Endothelial cell of umbilical vein (primary cell): ENCODE measurements at regions not wholly inside any gene's neighbourhood (a gene's known extent, or its start where the extent isn't known, plus 50 kb on each side); places are given as distances from the start of the nearest gene placed in this dataset.

Source experiments
- BruUV-seq: library from RNA; stranded (reverse); fragments of 400-500 nt; replicated peaks from 2 replicates; lab custom pipeline; 2021; lab: Mats Ljungman, UMichigan
- CTCF ChIA-PET: fragments of 300-600, 350-600 bp; sonication (Branson Sonifier 250); formaldehyde crosslinking; loops from one replicate; lab custom pipeline; 2021; ENCODE audit warnings: antibody characterized with exemption, inconsistent platforms; lab: Charles Lee
- POLR2A ChIA-PET: fragments of 300-600, 350-600 bp; sonication (Branson Sonifier 250); formaldehyde crosslinking; loops from one replicate; lab custom pipeline; 2021; ENCODE audit warnings: antibody characterized with exemption, inconsistent platforms; lab: Charles Lee
- DNase-seq: peaks from one replicate; pipeline ENCODE4 v3.0.0-alpha.2; 2011; ENCODE audit warnings: low read depth, low spot score
- FAIRE-seq: peaks from 2 replicates; lab custom pipeline; 2011; peaks lifted over from hg19 to GRCh38; lab: Jason Lieb, UNC
- H2AFZ ChIP-seq: 2 replicates; pipeline ENCODE4 v1.6.0; 2012; ENCODE audit warnings: low read depth, low read length, control low read depth, inconsistent platforms
- H3K27ac ChIP-seq: 2 replicates; pipeline ENCODE4 v1.5.1; 2011; ENCODE audit warnings: low read depth, mild to moderate bottlenecking, control low read depth, low read length, moderate library complexity; ENCODE audit not compliant: insufficient read depth
- H3K27me3 ChIP-seq, 2 experiments: 2 replicates each; pipeline versions ENCODE4 v1.6.0 to v1.6.1; 2011; ENCODE audit warnings: low read length in 2 of 2, mixed read lengths in 1 of 2; ENCODE audit not compliant: control insufficient read depth in 2 of 2, insufficient read depth in 2 of 2
- H3K36me3 ChIP-seq, 2 experiments: 2 replicates in 1 of 2; 3 replicates in 1 of 2; pipeline ENCODE4 v1.5.1; 2011; ENCODE audit warnings: low read length in 2 of 2, mild to moderate bottlenecking in 1 of 2, moderate library complexity in 1 of 2; ENCODE audit not compliant: control insufficient read depth in 2 of 2, insufficient read depth in 2 of 2; ENCODE audit errors: extremely low read depth in 1 of 2
- H3K4me1 ChIP-seq: 3 replicates; pipeline ENCODE4 v1.5.1; 2011; ENCODE audit warnings: mild to moderate bottlenecking, low read length; ENCODE audit not compliant: control insufficient read depth, insufficient read depth; ENCODE audit errors: extremely low read depth
- H3K4me2 ChIP-seq: 2 replicates; pipeline ENCODE4 v1.6.1; 2011; ENCODE audit warnings: low read length, control low read depth, mixed read lengths; ENCODE audit not compliant: insufficient read depth
- H3K4me3 ChIP-seq, 3 experiments: fragments of 200-600 bp in 1 of 3; sonication (generic), shearing (Covaris generic) in 1 of 3; replicated peaks in 1 of 3; 2 replicates each; pipeline ENCODE4 v1.5.1; 2011 to 2016; ENCODE audit warnings: control low read depth in 3 of 3, low read length in 3 of 3, mild to moderate bottlenecking in 2 of 3, inconsistent platforms in 1 of 3, low read depth in 1 of 3, moderate library complexity in 1 of 3; ENCODE audit not compliant: insufficient read depth in 1 of 3
- H3K79me2 ChIP-seq: 2 replicates; pipeline ENCODE4 v1.6.0; 2012; ENCODE audit warnings: low read length, inconsistent platforms; ENCODE audit not compliant: control insufficient read depth, insufficient read depth
- H3K9ac ChIP-seq: replicated peaks from 2 replicates; pipeline ENCODE3; 2011; ENCODE audit warnings: low read length, control low read depth; ENCODE audit not compliant: insufficient read depth; ENCODE audit errors: extremely low read depth
- H3K9me1 ChIP-seq: replicated peaks from 3 replicates; pipeline ENCODE4 v1.6.0; 2011; ENCODE audit warnings: mild to moderate bottlenecking, low read length; ENCODE audit not compliant: control insufficient read depth, insufficient read depth; ENCODE audit errors: extremely low read depth
- H3K9me3 ChIP-seq: replicated peaks from 2 replicates; pipeline ENCODE4 v1.5.1; 2012; ENCODE audit warnings: low read length, inconsistent platforms; ENCODE audit not compliant: control insufficient read depth, insufficient read depth
- H4K20me1 ChIP-seq: replicated peaks from 2 replicates; pipeline ENCODE3; 2011; ENCODE audit warnings: mild to moderate bottlenecking, low read length; ENCODE audit not compliant: control insufficient read depth, insufficient read depth; ENCODE audit errors: extremely low read depth
- EZH2 ChIP-seq: IDR thresholded peaks from 2 replicates; pipeline ENCODE4 v1.6.1; 2012; ENCODE audit warnings: borderline replicate concordance, low read depth, mild to moderate bottlenecking, moderate library complexity, low read length, inconsistent platforms; ENCODE audit not compliant: severe bottlenecking
- FOS ChIP-seq: IDR thresholded peaks from 2 replicates; pipeline ENCODE4 v1.6.1; 2011; ENCODE audit warnings: mild to moderate bottlenecking, low read length, moderate library complexity, borderline replicate concordance; ENCODE audit not compliant: insufficient read depth
- GATA2 ChIP-seq: IDR thresholded peaks from 2 replicates; pipeline ENCODE4 v1.7.0; 2011; ENCODE audit warnings: low read depth, mild to moderate bottlenecking, moderate library complexity, mixed read lengths, low read length; ENCODE audit not compliant: insufficient read length, insufficient read depth
- JUN ChIP-seq: IDR thresholded peaks from 2 replicates; pipeline ENCODE4 v1.6.1; 2011; ENCODE audit warnings: borderline replicate concordance, low read depth; ENCODE audit not compliant: insufficient read length, insufficient read depth
- MAX ChIP-seq: IDR thresholded peaks from 2 replicates; pipeline ENCODE4 v1.6.1; 2011; ENCODE audit not compliant: insufficient read depth, insufficient read length
- MYC ChIP-seq: IDR thresholded peaks from one replicate; pipeline ENCODE4 v1.6.1; 2011; ENCODE audit warnings: mild to moderate bottlenecking, low read depth, low read length
- POLR2A ChIP-seq: IDR thresholded peaks from 2 replicates; pipeline ENCODE4 v1.6.1; 2012; ENCODE audit warnings: low read depth, mild to moderate bottlenecking, control low read depth, low read length
- POLR2AphosphoS5 ChIP-seq: IDR thresholded peaks from 2 replicates; pipeline ENCODE4 v1.6.1; 2012; ENCODE audit warnings: low read depth, mild to moderate bottlenecking, control low read depth, low read length, moderate library complexity; ENCODE audit not compliant: insufficient read depth
- dilution Hi-C: fragments of 300-500 bp; cut with MboI; formaldehyde crosslinking; loops from one replicate; pipeline ENCODE4 v1.15.0; 2019; ENCODE audit warnings: low sequenced_read_pairs; ENCODE audit not compliant: extremely low pct_ligation_motif_present
- intact Hi-C: fragments of 100-400 bp; cut with micrococcal nuclease; formaldehyde crosslinking; loops from one replicate; pipeline ENCODE4 v1.10.0; 2022
- TF ChIP-seq, protein P1 (sequence below), 2 donors: IDR thresholded peaks; 1 replicate in 1 of 2; 2 replicates in 1 of 2; pipeline ENCODE4 v1.5.1; 2011; ENCODE audit warnings: low read length in 2 of 2, mild to moderate bottlenecking in 2 of 2, moderate library complexity in 2 of 2, control low read depth in 1 of 2, inconsistent platforms in 1 of 2, low read depth in 1 of 2; ENCODE audit not compliant: insufficient read depth in 1 of 2; ENCODE audit errors: extremely low read depth in 1 of 2

DNA sequence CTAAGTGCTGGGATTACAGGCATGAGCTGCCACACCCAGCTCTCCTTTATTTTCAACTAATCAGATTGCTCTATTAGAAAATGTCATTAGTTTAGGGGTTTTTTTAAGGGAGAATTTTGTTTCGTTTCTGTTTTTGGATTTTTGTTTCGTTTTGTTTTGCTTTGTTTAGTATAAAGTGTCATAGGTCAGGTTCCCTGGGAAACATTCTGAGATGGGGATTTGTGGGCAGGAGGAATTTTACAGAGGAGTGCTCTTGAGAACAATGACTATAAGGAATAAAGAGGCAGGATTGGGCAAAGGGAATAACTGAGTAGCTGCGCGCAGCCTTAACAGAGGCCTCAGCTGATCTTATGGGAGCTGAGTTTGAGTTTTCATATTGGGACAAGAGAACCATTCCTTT lies 86.8 kb upstream of the NR2F2 start:
- FAIRE-seq (no peak), DNase-seq (no peak)
- H3K9me3 ChIP-seq = no peaks in the 10 kb centered on the region
- no peaks in the 10 kb centered on the region for H3K9me1 ChIP-seq
- no peaks in the 10 kb centered on the region for H3K79me2 ChIP-seq
- no TSS peak for BruUV-seq
- POLR2A ChIA-PET = no interaction called here
- no peaks in the 10 kb centered on the region for H3K4me1 ChIP-seq
- H2AFZ ChIP-seq = no peak overlapping the region
- H3K36me3 ChIP-seq = no peaks in the 10 kb centered on the region
- TF ChIP-seq, protein P1, sequence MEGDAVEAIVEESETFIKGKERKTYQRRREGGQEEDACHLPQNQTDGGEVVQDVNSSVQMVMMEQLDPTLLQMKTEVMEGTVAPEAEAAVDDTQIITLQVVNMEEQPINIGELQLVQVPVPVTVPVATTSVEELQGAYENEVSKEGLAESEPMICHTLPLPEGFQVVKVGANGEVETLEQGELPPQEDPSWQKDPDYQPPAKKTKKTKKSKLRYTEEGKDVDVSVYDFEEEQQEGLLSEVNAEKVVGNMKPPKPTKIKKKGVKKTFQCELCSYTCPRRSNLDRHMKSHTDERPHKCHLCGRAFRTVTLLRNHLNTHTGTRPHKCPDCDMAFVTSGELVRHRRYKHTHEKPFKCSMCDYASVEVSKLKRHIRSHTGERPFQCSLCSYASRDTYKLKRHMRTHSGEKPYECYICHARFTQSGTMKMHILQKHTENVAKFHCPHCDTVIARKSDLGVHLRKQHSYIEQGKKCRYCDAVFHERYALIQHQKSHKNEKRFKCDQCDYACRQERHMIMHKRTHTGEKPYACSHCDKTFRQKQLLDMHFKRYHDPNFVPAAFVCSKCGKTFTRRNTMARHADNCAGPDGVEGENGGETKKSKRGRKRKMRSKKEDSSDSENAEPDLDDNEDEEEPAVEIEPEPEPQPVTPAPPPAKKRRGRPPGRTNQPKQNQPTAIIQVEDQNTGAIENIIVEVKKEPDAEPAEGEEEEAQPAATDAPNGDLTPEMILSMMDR (IDR thresholded peaks at IDR 0.05; ENCODE audit: extremely low read depth in 1 of 2, insufficient read depth in 1 of 2, low read depth in 1 of 2, low read length in 2 of 2) = no peak
- TF ChIP-seq MYC = no peak
- no peak for TF ChIP-seq POLR2AphosphoS5
- no peak for TF ChIP-seq MAX
- no peak for TF ChIP-seq POLR2A
- no peak for TF ChIP-seq JUN
- no peak overlapping the region for H3K9ac ChIP-seq
- dilution Hi-C loops = no loop called here
- H4K20me1 ChIP-seq = no peaks in the 10 kb centered on the region
- intact Hi-C loops = no loop called here
- no peak overlapping the region for H3K4me2 ChIP-seq
- H3K27ac ChIP-seq = no peak overlapping the region
- no peak overlapping the region for H3K4me3 ChIP-seq
- CTCF ChIA-PET = no interaction called here
- H3K27me3 ChIP-seq = no peaks in the 10 kb centered on the region

DNA sequence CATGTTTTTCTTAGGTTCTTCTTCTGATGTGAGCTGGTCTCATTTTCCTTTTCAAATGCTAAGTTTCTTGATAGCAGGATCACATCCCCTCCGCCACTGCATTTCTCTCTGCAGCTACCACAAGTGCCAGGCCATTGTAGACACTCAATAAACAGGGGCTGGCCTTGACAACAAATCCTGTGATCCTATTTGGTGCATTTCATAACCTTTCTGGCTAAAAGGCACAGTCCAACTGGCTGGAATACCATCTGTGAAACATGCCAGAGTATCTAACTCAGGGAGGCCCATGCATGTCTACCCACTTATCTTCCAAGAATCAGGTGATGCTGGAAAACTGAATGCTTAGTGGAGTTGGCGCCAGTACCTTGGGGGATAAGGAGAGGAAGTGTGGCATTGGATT lies 85.2 kb upstream of the NR2F2 start:
- no peaks in the 10 kb centered on the region for H3K27me3 ChIP-seq
- H3K36me3 ChIP-seq = no peaks in the 10 kb centered on the region
- dilution Hi-C loops = no loop called here
- no peaks in the 10 kb centered on the region for H3K9me1 ChIP-seq
- H3K9ac ChIP-seq = no peak overlapping the region
- no peak overlapping the region for H3K4me3 ChIP-seq
- H3K79me2 ChIP-seq = no peaks in the 10 kb centered on the region
- POLR2A ChIA-PET = no interaction called here
- no peaks in the 10 kb centered on the region for H3K4me1 ChIP-seq
- no peak overlapping the region for H3K27ac ChIP-seq
- H3K4me2 ChIP-seq = no peak overlapping the region
- no peak for DNase-seq
- CTCF ChIA-PET = no interaction called here
- no peaks in the 10 kb centered on the region for H4K20me1 ChIP-seq
- H3K9me3 ChIP-seq = no peaks in the 10 kb centered on the region
- intact Hi-C loops = no loop called here
- no TSS peak for BruUV-seq
- no peak overlapping the region for H2AFZ ChIP-seq
- no peak for FAIRE-seq
- TF ChIP-seq EZH2 (no peak), POLR2AphosphoS5 (no peak), MYC (no peak), FOS (no peak), MAX (no peak), POLR2A (no peak), GATA2 (no peak), JUN (no peak)
- TF ChIP-seq, protein P1 (IDR thresholded peaks at IDR 0.05; ENCODE audit: extremely low read depth in 1 of 2, insufficient read depth in 1 of 2, low read depth in 1 of 2, low read length in 2 of 2) = no peak
